A549 (cell line): ENCODE measurements at regions not wholly inside any gene's neighbourhood (a gene's known extent, or its start where the extent isn't known, plus 50 kb on each side); places are given as distances from the start of the nearest gene placed in this dataset.

Experiments used
- CTCF ChIP-seq: fragments of >200 bp; sonication (Bioruptor Twin); formaldehyde crosslinking; IDR thresholded peaks from 3 replicates; pipeline ENCODE4 v1.5.1; 2016
- EHMT2 ChIP-seq: fragments of 200-600 bp; sonication (generic); IDR thresholded peaks from 2 replicates; pipeline ENCODE4 v1.6.1; 2016; ENCODE audit warnings: antibody characterized with exemption, low read depth, mild to moderate bottlenecking, moderate library complexity
- EP300 ChIP-seq, 2 experiments: fragments of >200 bp; sonication (Bioruptor Twin); formaldehyde crosslinking; IDR thresholded peaks; 2 replicates in 1 of 2; 3 replicates in 1 of 2; pipeline ENCODE4 v1.6.1; 2016 to 2017
- ESRRA ChIP-seq: fragments of 150-350 bp; IDR thresholded peaks from 2 replicates; pipeline ENCODE4 v1.6.1; 2014; ENCODE audit warnings: mild to moderate bottlenecking, low read length, borderline replicate concordance
- FOXS1 ChIP-seq: fragments of 250-450 bp; sonication (Bioruptor Pico); IDR thresholded peaks from 2 replicates; pipeline ENCODE4 v1.5.0; 2020; ENCODE audit warnings: mild to moderate bottlenecking, moderate library complexity
- HMGXB4 ChIP-seq: fragments of 250-450 bp; sonication (Bioruptor Pico); IDR thresholded peaks from 2 replicates; pipeline ENCODE4 v1.5.0; 2021; ENCODE audit warnings: mild to moderate bottlenecking, moderate library complexity, borderline replicate concordance
- JUN ChIP-seq, 2 experiments: fragments of >200 bp; sonication (Bioruptor Twin); formaldehyde crosslinking; IDR thresholded peaks; 2 replicates in 1 of 2; 3 replicates in 1 of 2; pipeline ENCODE4 v1.6.1; 2016 to 2017
- KDM1A ChIP-seq: fragments of 200-600 bp; sonication (generic); IDR thresholded peaks from 2 replicates; pipeline ENCODE4 v1.6.1; 2016; ENCODE audit warnings: low read depth, mild to moderate bottlenecking
- MYC ChIP-seq: IDR thresholded peaks from 2 replicates; pipeline ENCODE4 v1.6.1; 2012; ENCODE audit warnings: mild to moderate bottlenecking, inconsistent platforms, low read length, improper control_type of control experiment, borderline replicate concordance
- POLR2A ChIP-seq: IDR thresholded peaks from 2 replicates; pipeline ENCODE4 v1.6.1; 2012; ENCODE audit warnings: mild to moderate bottlenecking, low read length
- REST ChIP-seq: fragments of 200-600 bp; sonication (generic); IDR thresholded peaks from 2 replicates; pipeline ENCODE4 v1.6.1; 2016; ENCODE audit warnings: antibody characterized with exemption, mild to moderate bottlenecking, moderate library complexity
- TP53 ChIP-seq: fragments of 250-450 bp; sonication (Bioruptor Pico); IDR thresholded peaks from 2 replicates; pipeline ENCODE4 v1.5.0; 2021; ENCODE audit warnings: mild to moderate bottlenecking, moderate library complexity
- ZSCAN20 ChIP-seq: fragments of 250-450 bp; sonication (Bioruptor Pico); IDR thresholded peaks from 2 replicates; pipeline ENCODE4 v1.8.0; 2022; ENCODE audit warnings: mild to moderate bottlenecking, moderate library complexity

- no peak for TF ChIP-seq KDM1A
- no peak for TF ChIP-seq ESRRA
- no peak for TF ChIP-seq CTCF
- no peak for TF ChIP-seq POLR2A
- no peak for TF ChIP-seq MYC
- no peak for TF ChIP-seq HMGXB4 (CRISPR knock-in tag)
- TF ChIP-seq EHMT2: no peak
- TF ChIP-seq REST: no peak
- TF ChIP-seq EP300 (IDR thresholded peaks at IDR 0.05): no peak
- no peak for TF ChIP-seq JUN (IDR thresholded peaks at IDR 0.05)
- TF ChIP-seq ZSCAN20: no peak
- no peak for TF ChIP-seq TP53 (CRISPR knock-in tag)
- no peak for TF ChIP-seq FOXS1 (CRISPR knock-in tag)
Measured at GRCh38 chr12:91461061-91461460, 278.4 kb upstream of the DCN start.
